Omental fat pad (tissue), 3 donors: ENCODE measurements at regions not wholly inside any gene's neighbourhood (a gene's known extent, or its start where the extent isn't known, plus 50 kb on each side); places are given as distances from the start of the nearest gene placed in this dataset.

Experiments used
- ATAC-seq: fragments of 150-250 bp; one replicate; pipeline ENCODE4 v1.9.1; 2016; ENCODE audit warnings: mild to moderate bottlenecking, moderate library complexity; ENCODE audit not compliant: low FRiP score
- DNase-seq: peaks from one replicate; pipeline ENCODE4 v3.0.0-alpha.2; 2019; ENCODE audit warnings: low spot score
- TF ChIP-seq, protein P1 (sequence below), 3 donors: fragments of 450-650 bp; IDR thresholded peaks; one replicate each; pipeline ENCODE4 v1.5.1; 2016 to 2017; ENCODE audit warnings: antibody characterized with exemption in 3 of 3, mild to moderate bottlenecking in 3 of 3, moderate library complexity in 2 of 3

GRCh38 chr2:118669654-118670053, 177.8 kb downstream of the EN1 start:
- DNase-seq: no peak
- ATAC-seq: no peak
- TF ChIP-seq, protein P1, sequence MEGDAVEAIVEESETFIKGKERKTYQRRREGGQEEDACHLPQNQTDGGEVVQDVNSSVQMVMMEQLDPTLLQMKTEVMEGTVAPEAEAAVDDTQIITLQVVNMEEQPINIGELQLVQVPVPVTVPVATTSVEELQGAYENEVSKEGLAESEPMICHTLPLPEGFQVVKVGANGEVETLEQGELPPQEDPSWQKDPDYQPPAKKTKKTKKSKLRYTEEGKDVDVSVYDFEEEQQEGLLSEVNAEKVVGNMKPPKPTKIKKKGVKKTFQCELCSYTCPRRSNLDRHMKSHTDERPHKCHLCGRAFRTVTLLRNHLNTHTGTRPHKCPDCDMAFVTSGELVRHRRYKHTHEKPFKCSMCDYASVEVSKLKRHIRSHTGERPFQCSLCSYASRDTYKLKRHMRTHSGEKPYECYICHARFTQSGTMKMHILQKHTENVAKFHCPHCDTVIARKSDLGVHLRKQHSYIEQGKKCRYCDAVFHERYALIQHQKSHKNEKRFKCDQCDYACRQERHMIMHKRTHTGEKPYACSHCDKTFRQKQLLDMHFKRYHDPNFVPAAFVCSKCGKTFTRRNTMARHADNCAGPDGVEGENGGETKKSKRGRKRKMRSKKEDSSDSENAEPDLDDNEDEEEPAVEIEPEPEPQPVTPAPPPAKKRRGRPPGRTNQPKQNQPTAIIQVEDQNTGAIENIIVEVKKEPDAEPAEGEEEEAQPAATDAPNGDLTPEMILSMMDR (IDR thresholded peaks at IDR 0.05): no peak

- peak; percentile 37 for ATAC-seq
- TF ChIP-seq, protein P1 (IDR thresholded peaks at IDR 0.05): no peak
- DNase-seq: no peak
Observed at GRCh38 chr2:118668431-118669424, 178.7 kb downstream of the EN1 start.

DNA sequence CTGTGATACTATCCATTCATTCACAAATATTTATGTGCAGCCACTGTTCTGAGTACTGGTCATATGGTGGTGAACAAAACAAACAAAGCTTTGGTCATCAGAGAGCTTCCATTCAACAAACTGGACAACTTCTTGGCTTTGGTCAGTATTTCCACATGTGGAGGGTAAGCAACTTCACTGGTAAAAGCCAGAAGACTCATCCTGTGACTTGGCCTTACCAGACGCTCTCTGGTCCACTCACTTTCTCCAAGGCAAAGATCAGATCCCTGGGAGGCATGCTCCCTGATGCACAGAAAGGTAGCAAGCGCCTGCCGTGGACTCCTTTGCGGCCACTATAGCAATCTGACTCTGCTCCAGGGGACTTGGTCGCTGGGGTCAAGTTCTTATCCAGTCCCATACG, 179.5 kb downstream of the EN1 start:
- DNase-seq (no peak), ATAC-seq (peak; percentile 16)
- TF ChIP-seq, protein P1 (IDR thresholded peaks at IDR 0.05): no peak

DNA sequence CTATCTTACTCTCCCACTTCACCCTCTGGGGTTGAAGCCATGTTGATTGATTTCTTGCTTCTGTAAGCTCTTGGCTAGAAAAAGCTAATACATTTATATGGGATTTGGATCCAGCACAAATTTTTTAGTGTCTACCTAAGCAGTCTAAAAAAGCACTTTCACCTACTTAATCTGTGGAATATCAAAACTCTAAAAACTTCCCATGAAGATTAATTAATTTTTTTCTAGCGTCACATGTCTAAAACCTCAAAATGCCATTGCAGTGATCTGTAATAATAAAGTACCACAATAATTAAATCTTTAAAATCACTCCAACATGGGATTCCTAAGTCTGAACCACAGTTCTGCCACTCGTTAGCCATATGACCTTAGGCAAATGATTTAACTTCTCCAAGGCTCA, 180.1 kb downstream of the EN1 start:
- TF ChIP-seq, protein P1 (IDR thresholded peaks at IDR 0.05): no peak
- ATAC-seq: no peak
- DNase-seq: no peak

- ATAC-seq (no peak), DNase-seq (no peak)
- TF ChIP-seq, protein P1 (IDR thresholded peaks at IDR 0.05): no peak
Observed at GRCh38 chr2:118665784-118666529, 181.5 kb downstream of the EN1 start.

GRCh38 chr2:118661179-118661578, 186.3 kb downstream of the EN1 start:
- TF ChIP-seq, protein P1 (IDR thresholded peaks at IDR 0.05): no peak
- ATAC-seq: no peak

More at GRCh38 chr2:118661179-118661578, 186.3 kb downstream of the EN1 start:
- no peak for DNase-seq
